ENCODE measurements at regions not wholly inside any gene's neighbourhood (a gene's known extent, or its start where the extent isn't known, plus 50 kb on each side); places are given as distances from the start of the nearest gene placed in this dataset.
A peak's percentile ranks its signal among the peaks of the same experiment; 100 is the strongest.

GRCh38 chr5:82355053-82355452 lies 76.9 kb upstream of the RPS23 start:
- Histone ChIP-seq H3K27ac (no peak overlapping the region), H3K27me3 (ENCODE audit: insufficient read depth in 3 of 3, low read length in 2 of 3) (no peaks in the 10 kb centered on the region), H3K4me1 (no peaks in the 10 kb centered on the region), H3K9me3 (no peaks in the 10 kb centered on the region), H3K36me3 (ENCODE audit: insufficient read depth in 1 of 2, low read depth in 1 of 2) (no peaks in the 10 kb centered on the region), H3K4me3 (no peak overlapping the region)
- no peak for DNase-seq
- 71 to 83% (median 80%) methylated on average over 3 of the region's 3 CpGs for WGBS, 3 donors
- no peak for TF ChIP-seq CTCF (IDR thresholded peaks at IDR 0.05)
- intact Hi-C loops (cut with DNase I): loop anchor here (5.0 to 10.0 kb wide), 2 partner anchors 280 to 1117 kb away; partner anchors contain the start of gene VCAN (in 1 of the 2)
- ATAC-seq: no peak

- no peak for DNase-seq
- intact Hi-C loops (cut with DNase I): loop anchor here (5.0 to 10.0 kb wide), 3 partner anchors 280 to 1208 kb away; no protein-coding TSS in a partner anchor
- no peak for TF ChIP-seq CTCF (IDR thresholded peaks at IDR 0.05)
These were observed 76.4 kb upstream of the RPS23 start for GRCh38 chr5:82354543-82354942.

GRCh38 chr5:82353522-82353921 lies 75.4 kb upstream of the RPS23 start:
- DNase-seq (no peak), ATAC-seq (no peak)
- no peak overlapping the region for H3K4me3 ChIP-seq
- WGBS, 3 donors: 95 to 98% (median 97%) methylated on average over 3 of the region's 3 CpGs
- H3K36me3 ChIP-seq (ENCODE audit: insufficient read depth in 1 of 2, low read depth in 1 of 2): no peaks in the 10 kb centered on the region
- no peak overlapping the region for H3K27ac ChIP-seq
- peaks cover 1% of the 10 kb centered on the region for H3K4me1 ChIP-seq
- intact Hi-C loops (cut with DNase I): loop anchor here (5.0 to 10.0 kb wide), 3 partner anchors 281 to 1209 kb away; no protein-coding TSS in a partner anchor
- H3K9me3 ChIP-seq: no peaks in the 10 kb centered on the region
- no peaks in the 10 kb centered on the region for H3K27me3 ChIP-seq (ENCODE audit: insufficient read depth in 3 of 3, low read length in 2 of 3)
- TF ChIP-seq CTCF (IDR thresholded peaks at IDR 0.05): no peak

More at GRCh38 chr5:82354543-82354942, 76.4 kb upstream of the RPS23 start:
- Histone ChIP-seq H3K36me3 (ENCODE audit: insufficient read depth in 1 of 2, low read depth in 1 of 2) (no peaks in the 10 kb centered on the region), H3K4me3 (no peak overlapping the region), H3K27me3 (ENCODE audit: insufficient read depth in 3 of 3, low read length in 2 of 3) (no peaks in the 10 kb centered on the region), H3K4me1 (no peaks in the 10 kb centered on the region), H3K9me3 (no peaks in the 10 kb centered on the region), H3K27ac (no peak overlapping the region)
- 90 to 100% (median 95%) methylated on average over 2 of the region's 2 CpGs for WGBS, 3 donors
- ATAC-seq: no peak

GRCh38 chr5:82352146-82352791 lies 74.1 kb upstream of the RPS23 start:
- WGBS, 3 donors: 60 to 66% (median 61%) methylated on average over 7 of the region's 7 CpGs
- no peak for TF ChIP-seq CTCF (IDR thresholded peaks at IDR 0.05)
- DNase-seq (no peak), ATAC-seq (peak in 1 of 4 donors; percentile 18)
- Histone ChIP-seq H3K36me3 (ENCODE audit: insufficient read depth in 1 of 2, low read depth in 1 of 2) (no peaks in the 10 kb centered on the region), H3K27ac (no peak overlapping the region), H3K4me3 (no peak overlapping the region), H3K9me3 (no peaks in the 10 kb centered on the region), H3K4me1 (peaks cover 14% of the 10 kb centered on the region), H3K27me3 (ENCODE audit: insufficient read depth in 3 of 3, low read length in 2 of 3) (no peaks in the 10 kb centered on the region)
- intact Hi-C loops (cut with DNase I): loop anchor here (5.0 to 10.0 kb wide), 3 partner anchors 283 to 1210 kb away; no protein-coding TSS in a partner anchor

All from psoas muscle (tissue), 7 donors.